ENCODE measurements at regions not wholly inside any gene's neighbourhood (a gene's known extent, or its start where the extent isn't known, plus 50 kb on each side); places are given as distances from the start of the nearest gene placed in this dataset.
"Not testable (repeated sequence)": the region's sequence is repeated elsewhere in the genome, so short reads cannot be mapped to it uniquely, and the experiment has no call there.

DNA sequence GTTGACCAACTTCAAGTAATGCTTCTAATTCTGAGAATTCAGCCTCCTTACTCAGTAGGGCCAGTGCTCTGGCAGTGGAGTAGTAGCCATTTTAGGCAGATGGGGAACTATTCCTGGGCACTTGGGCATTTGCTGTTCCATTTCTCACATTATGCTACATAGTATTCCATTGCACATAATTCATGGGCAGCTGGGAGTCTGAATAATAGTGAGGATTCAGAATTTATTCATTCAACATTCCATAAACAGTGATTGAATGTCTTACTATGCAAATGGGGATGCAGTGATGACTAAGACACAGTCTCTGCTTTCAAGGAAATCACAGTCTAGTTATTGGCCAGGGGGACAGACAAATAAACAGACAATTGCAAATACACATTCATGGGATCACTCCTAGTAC is 301.0 kb upstream of the KCNN2 start:
- no peak for DNase-seq

DNA sequence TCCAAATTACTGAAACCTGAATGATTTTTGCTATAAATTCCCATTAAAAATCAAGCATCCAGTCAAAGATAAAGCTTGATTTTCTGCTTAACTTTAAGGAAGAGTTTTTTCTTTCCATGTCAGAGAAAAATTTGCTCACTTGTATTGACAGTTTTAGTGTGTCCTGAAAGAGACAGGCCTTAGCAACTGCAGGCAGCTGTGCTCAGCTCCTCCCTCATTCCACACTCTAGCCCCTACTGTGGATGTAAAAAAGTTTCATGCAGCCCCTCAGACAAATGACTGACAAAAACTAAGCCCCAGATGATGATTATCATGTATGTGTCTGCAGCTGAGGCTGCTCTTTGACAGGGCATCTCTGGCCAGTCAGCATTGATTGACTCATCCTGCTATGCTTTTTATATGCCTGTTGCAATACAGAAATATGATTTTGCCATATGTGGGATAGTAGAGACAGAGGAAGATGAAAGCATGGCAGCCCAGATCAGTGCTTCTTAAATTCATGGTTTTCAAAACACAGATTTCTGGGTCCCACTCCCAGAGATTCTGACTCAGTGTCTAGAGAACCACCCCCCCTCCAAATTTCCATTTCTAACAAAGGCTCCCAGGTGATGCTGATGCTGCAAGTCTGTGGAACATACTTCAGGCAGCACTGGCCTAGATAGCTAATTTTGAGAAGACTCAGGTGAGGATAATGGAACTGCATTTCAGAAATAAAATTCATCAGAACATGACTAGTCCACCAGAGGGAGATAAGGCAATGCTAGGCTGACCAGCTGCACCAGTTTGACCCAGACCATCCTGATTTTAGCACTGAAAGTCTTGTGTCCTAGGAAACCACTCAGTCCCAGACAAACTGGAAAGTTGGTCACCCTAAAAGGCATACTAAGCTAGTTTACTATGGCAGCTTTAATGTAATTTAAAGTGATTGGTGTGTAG is 298.7 kb upstream of the KCNN2 start:
- no peak for DNase-seq

DNA sequence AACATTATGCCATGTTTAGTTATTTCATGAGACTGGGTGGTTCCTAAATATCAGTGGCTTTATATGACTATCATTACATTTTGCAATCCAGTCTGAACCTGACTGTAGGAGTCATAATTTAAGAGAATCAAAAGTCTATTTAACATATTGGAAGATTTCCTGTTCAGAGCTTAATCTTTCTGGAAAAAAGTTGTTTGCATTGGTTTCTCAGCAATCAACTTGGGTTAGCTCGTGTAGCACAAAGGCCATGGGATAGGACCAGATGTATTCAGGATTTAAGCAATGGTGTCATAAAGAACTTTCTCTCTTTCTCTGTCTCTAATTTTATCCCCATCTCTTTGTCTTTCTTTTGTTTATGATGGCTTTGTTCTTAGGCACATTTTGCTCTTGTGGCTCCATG is 296.0 kb upstream of the KCNN2 start:
- DNase-seq = no peak

DNA sequence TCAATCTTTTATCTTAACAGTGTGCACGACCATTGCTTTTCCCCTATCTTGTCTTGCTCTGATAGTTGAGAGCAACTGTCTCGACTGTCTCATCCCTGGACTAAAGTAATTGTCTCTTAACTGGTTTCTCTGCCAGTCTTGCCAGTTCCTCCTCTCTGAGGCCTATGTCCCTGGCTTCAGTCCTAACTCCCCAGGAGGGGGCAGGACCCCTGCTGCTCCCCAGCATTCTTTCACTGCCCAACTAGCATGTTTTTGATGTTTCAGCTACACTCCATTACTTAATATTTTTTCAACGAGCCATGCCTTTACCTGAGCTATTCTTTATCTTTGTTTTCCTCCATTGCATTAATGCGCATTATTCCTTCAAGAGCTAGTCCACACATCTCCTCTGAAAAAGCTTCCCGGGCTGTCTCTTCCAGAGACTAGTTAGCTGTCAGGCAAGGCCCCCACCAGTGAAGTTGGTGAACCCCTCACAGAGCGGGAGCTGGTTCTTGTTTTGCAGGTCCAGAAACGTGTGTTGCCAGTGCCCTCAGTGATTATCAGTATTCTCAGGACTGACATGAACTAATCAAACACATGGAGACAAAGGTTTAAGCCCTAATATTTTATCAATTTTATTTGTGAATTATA is 291.7 kb upstream of the KCNN2 start:
- no peak for DNase-seq

DNA sequence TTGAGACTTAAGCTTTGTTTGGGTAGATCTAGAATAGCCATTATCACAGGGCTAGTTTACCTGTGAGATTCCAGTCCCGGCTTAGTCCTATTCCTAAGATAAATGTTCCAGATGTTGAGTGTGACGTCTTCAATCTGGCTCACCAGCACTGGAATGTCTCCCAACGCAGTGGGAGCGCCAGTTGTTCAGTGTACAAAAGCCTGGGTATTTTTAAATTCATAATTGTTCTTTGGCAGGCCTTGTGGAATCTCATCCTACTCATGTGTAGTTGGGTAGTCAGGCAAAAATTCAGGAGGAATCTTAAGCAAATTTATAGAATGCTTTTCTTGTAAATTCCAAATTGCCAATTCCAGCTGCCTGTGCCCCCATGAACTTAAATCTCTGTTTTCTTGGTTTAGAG is 272.6 kb upstream of the KCNN2 start:
- no peak for DNase-seq

DNA sequence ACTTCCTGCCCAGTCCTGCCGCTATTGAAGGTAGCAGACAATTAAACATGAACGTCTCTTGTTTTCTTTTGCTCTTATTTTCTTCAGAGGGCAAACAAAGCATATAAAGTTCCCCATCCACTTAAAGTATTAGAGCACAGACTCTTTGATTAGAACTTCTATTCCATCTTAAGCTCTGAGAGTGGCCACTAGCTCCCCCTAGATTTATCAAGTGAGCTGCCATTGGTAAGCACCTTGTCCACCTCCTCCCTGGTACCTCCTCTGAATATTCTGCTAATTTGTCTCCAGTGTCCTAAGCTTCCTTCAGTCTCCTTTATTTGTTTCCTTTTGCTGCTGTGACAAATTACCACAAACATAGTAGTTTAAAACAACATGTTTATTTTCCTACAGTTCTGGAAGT is 264.3 kb upstream of the KCNN2 start:
- DNase-seq = no peak

DNA sequence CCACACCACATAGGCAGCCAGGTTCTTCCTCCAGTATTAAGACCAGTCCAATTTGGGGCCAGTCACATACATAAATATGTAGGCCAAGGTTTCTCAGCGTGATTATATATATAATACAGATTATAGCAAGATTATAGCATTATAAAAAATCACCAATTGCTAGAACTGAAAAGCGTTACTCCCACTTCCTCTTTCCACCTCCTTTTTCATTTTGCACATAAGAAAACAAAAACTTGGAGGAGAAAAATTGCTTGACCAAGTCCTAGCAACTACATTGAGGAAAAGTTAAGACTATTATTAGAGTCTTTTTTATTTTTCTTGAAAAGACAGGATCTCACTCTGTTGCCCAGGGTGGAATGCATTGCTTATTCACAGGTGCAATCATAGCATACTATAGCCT is 262.7 kb upstream of the KCNN2 start:
- DNase-seq = no peak

DNA sequence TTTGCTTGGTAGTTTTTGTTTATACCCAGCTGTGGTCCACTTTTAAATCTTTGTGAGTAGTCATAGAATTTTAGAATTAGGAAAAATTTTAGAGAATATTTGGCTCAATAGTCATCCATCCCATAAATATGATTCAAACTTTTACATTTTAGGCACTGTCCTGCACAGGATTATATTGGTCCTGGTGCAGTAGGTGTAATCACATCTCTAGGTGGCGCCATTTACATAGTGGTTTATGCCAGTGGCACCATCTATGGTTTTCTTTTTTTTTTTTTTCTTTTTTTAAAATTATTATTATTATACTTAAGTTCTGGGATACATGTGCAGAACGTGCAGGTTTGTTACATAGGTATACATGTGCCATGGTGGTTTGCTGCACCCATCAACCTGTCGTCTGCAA is 260.7 kb upstream of the KCNN2 start:
- peak; percentile 39 for DNase-seq

DNA sequence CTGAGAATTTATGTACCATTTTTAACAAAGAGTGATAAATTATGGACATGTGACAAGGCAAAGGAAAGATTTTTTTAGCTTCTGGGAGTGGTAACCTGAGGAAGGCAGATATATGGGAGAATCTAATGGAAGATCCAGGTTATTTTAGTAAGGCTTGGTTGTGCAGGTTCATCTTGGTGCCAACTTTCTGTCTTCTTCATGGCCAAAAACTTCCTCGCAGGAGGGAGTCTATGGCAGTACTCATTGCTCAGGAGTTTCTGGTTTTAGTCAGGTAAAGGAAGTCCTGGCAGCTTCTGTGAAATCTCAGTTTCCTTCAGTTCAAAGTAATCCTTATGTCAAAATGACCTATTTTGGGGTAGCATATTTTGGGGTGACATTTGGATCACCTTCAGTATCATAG is 248.3 kb upstream of the KCNN2 start:
- no peak for DNase-seq

DNA sequence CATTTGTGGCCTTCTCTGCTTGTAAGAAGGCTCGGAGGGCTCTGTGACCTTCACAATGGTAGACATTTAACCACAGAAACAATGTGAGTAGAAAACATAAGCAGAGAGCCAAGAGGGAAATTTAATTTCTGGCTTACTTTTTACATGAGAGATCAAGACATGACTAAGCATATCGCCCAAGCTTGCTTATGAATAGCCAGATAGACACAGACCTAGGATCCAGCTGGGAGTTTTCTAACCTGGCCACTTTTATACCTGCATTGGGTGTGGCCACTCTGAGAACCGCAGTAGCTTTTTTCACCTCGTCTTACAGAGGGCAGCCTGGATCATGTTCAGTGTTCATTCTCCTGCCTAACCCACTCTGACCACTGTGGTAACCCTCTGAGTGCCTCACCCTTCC is 244.9 kb upstream of the KCNN2 start:
- no peak for DNase-seq

DNA sequence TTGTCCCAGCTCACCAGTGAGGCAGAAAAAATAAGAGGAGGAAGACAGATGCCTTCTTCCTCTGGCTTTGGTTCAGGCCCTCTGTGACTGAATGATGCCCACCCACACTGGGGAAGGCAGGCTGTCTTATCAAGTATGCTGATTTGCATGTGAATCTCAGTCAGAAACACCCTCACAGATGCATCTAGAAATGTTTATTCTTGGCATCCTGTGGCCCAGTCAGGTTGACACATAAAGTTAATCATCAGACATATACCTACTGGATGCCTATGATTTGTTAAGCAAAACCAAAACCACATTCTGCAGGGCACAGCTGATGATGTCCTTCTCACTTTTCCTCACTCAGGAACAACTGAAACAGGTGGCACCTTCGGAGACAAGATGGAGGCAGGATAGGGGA is 243.4 kb upstream of the KCNN2 start:
- no peak for DNase-seq

DNA sequence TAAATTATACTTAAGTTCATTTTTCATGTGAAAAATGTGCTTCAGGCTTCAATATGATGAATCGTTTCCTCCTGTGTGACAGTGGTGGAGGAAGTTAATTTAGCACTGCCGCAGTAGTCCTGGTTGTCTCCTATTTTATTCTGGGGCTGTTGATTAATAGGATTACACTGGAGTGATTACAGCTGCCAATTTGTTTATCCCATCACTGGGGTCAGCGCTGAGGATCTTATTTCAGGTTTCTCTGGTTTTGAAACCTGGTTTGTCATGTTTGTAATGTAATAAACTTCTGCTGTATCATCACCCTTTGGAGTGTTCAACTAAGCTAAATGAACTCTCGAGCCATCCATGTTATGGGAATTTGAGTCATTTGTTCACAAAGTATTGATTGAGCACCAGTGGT is 241.7 kb upstream of the KCNN2 start:
- no peak for DNase-seq

DNA sequence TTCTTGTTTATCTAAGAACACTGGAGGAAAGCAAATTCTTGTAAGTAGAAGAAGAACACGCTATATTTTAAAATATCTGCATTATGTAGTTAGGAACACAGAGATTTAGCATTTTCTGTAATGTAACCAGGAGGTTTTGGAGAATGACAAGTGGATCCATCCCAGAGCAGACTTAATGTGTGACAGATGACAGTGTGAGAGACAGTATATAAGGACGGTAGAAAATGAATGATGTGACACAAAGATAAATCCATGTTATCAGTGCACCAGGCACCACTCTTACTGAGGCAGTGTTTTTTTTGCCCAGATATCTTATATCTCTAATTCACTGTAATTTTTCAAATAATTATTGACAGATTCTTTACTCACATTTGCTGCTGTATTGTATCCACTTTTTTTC is 239.0 kb upstream of the KCNN2 start:
- DNase-seq = no peak

DNA sequence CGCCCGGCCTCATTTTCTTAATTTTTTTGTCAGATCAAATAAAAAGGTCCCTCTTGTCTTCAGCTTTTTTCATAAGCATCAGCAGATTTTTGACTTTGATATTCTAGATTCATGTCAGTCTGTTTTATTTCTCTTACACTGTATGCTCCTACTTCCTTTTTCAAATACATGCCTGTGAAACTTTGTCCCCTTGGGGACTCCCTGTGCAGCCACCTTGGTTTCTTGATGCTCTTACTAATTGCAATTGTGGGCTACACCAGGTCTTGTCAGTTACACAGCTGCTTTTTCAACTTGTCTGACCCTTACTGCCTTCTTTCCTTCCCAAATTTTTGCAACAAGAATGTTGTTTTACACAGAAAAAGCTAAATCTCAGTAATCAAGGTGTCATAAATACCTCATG is 238.2 kb upstream of the KCNN2 start:
- DNase-seq = no peak

DNA sequence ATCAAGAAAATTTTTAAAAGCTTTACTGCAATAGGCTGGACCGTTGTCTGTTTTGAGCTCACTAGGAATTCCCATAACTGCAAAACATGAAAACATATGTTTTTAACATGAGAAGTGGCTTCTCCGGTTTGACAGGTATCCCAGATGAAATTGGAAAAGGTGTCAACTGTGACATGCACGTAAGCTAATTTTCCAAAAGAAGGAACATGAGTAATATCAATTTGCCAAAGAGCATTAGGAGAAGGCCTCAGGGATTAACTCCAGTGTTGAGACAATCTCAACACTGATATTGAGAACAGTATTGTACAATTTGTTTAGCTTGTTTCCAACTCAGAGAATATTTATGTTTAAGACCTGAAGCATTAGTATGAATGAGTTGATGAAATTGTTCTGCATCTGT is 215.5 kb upstream of the KCNN2 start:
- DNase-seq = no peak

DNA sequence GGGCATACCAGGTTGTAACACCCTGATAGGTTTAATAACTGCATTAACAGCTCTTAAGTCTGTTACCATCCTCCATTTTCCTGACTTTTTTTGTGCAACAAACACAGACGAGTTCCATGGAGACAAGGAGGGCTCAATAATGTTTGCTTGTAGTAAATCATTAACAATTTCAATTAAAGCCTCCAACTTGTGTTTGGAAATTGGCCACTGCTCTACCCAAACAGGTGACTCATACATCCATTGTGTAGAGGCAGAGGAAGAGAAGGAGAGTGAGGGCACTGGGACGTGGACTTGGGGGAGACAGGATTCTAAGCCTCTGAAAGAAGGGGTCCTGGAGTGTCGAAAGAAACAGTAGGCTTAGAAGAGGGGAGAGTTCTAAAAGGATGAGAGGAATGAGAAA is 213.6 kb upstream of the KCNN2 start:
- DNase-seq = no peak

DNA sequence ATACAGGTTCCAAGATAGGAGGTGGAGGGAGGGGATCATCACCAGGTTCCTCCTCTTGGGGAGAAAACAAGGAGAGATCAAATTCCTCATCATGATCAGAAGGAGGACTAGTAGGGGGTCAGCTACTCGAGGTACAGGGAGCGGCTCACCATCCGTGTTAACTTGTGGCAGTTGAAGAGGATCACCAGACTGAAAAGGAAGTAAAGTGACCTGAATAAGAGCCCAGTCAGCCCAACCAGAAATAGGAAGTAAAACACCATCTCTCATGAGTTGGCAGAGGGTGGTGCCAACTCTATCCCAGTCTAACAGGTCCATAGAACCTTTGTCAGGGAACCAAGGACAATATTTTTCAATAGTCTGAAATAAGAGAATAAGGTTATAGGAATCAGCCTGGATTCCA is 213.1 kb upstream of the KCNN2 start:
- not testable (repeated sequence) for DNase-seq

DNA sequence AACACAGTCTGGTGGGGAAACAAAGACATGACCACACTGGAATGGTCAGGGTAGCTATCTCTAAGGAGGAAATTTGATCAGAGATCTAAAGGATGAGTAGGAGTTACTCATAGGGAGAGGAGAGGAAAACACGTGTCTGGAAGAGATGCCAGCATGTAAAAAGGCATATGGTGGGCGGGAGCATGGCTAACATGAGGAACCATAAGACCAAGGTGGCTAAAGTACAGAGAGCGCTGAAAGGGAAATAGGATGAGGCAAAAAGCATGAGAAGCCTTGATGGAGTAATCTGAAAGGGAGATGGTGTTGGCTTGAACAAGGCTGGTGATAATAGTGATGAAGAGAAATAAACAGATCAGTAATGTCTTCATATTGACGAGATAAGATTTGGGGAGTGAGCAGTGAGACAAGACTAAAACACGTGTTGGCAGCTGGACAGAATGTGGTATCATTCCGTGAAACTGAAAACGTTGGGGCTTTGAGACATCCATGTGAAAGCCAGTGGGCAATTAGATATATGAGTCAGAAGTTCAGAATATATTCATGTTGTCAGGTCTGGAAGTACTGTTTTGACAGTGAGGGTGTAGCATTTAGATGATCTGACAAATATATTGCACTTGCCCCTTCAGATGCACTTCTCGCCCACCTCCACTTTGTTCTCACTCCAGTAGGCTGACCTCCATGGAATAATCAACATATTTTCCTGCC is 209.1 kb upstream of the KCNN2 start:
- DNase-seq = no peak

DNA sequence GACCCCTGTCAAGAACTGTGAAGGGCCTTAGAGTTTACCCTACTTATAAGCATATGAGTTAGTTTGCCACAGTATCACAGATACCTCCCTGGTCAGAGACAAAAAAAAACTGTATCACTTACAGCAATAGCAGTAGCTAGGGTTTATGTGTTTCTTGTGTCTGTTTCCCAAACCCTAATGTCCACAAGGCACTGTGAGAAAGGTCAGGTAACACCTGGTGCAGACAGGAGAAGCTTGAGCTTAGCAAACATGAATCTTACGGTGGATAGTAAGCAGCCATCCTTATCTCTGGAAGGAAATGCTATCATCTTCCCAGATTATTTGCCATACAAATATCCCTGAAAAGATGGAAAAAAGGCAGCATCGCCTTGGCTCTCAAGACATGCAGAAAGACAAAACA is 208.5 kb upstream of the KCNN2 start:
- DNase-seq = no peak

DNA sequence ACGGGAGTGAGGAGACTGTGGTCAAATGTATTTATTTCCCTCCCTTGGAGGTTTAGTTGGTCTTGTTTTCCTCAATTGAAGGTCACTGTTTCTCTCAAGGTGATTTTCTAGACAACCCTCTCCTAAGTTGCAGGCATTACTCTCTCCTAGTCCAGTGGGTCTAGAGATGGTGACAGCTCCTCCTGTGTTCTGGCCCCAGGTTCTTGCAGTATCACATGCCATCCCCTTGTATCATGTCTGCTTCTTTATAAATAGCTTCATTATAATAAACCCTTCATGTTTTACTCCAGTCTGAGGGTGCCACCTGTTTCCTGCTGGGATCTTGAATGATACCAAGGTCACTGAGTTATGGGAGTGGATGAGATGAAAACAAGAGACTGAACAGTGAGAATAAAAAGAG is 208.0 kb upstream of the KCNN2 start:
- no peak for DNase-seq

DNA sequence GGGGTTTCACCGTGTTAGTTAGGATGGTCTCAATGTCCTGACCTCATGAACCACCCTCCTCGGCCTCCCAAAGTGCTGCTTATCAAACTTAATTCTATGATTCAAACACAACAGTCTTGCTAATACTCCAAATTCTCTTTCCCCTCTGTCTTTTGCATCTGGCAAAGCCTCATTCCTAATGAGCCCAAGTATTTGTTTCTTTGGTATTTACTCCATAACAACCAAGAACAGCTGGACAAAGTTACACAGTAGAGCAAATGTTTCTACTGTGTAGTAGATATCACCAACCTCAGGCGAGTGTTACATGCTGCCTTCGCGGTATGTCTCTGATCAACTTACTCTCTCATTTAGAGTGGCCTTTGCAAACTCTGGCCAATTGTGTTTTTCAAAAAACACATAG is 195.8 kb upstream of the KCNN2 start:
- no peak for DNase-seq

DNA sequence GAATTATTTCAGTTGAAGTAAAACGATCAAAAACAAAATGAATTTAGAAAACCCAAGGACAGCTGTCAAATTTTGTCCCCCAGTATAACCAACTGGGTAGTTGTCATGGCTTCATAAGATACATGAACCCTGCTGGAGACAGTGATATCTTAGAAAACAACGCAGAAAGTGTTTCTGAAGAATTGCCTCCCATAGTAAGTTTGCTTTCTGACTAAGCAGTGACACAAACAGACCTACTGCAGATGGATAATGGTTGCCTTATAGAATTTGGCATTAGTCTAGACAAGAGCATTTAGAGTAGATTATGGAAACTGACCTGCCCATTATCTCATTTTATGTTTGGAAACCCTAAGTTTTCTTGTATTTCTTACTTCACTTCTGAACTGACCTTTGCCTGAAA is 187.7 kb upstream of the KCNN2 start:
- no peak for DNase-seq

DNA sequence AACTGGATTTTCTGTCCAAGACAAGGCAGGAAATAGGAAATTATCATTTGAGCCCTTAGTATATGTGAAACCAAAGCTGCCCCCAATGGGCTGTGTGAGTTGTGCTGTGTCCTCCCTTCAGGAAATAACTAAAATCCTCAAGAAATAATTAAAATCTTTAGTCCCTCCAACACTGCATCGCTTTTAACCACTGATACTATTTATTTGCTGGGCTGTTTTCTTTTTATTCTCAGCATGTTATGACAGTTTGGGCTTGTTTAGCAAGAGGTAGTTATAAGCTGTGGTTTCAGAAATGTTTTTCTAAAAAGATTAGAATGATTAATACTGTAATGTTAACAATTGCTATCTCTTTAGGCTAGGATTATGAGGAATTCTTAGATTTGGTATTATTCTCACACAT is 187.0 kb upstream of the KCNN2 start:
- DNase-seq = no peak

DNA sequence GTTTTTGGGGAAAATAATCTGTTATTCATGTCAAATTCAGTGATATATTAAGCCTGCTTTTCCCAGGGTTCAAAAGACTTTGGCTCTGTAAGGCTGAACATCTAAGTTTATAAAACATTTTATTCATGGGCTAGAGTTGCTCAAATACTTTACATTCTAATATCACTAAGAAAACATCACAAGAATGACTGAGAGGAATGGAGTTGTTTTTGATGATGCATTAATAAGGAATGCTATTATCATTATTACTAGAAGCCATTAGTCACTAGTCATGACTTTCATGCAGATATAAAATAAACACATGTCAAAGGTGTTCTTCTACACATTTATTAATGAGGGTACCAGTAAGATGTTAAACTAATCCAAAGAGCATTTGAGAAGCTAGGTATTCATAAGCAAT is 185.5 kb upstream of the KCNN2 start:
- no peak for DNase-seq

All from suppressor macrophage treated with lipopolysaccharide for 4 hours (primary cell).